ENCODE measurements at regions not wholly inside any gene's neighbourhood (a gene's known extent, or its start where the extent isn't known, plus 50 kb on each side); places are given as distances from the start of the nearest gene placed in this dataset.

DNA sequence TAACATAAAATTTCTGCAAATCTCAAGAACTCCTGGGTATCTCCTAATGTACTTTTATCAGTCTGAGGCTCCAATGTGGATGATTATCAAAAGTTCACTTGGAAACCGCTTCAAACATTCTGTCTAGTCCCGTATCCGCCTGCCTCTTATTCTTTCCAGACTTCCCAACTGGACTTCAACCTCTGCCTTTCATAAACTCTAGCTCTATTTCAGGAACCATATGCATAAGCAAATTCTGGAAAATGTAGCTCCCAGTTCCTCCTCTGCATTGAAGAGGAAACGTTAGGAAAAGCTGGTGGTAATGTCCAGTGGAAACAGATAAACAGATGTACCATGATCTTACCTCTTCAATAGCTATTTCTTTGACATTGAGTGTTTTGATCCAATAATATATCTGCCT is 285.0 kb downstream of the KCNJ2 start:
- Histone ChIP-seq H3K4me2 (ENCODE audit: low read depth, low read length, poor library complexity, severe bottlenecking) (no peak overlapping the region), H3K4me1 (ENCODE audit: insufficient read depth, low read length, poor library complexity, severe bottlenecking) (no peaks in the 10 kb centered on the region), H3K79me2 (ENCODE audit: insufficient read depth, low read length) (no peaks in the 10 kb centered on the region), H2AFZ (ENCODE audit: low read length) (no peak overlapping the region), H3K4me3 (ENCODE audit: low read length, poor library complexity, severe bottlenecking) (no peak overlapping the region), H3K9me3 (ENCODE audit: insufficient read depth, low read depth, low read length) (no peaks in the 10 kb centered on the region), H3F3A (ENCODE audit: low read depth) (no peaks in the 10 kb centered on the region), H3K27me3 (ENCODE audit: insufficient read depth, low read length, poor library complexity, severe bottlenecking) (no peaks in the 10 kb centered on the region), H3K9ac (ENCODE audit: low read depth, low read length, poor library complexity, severe bottlenecking) (no peak overlapping the region), H3K36me3 (ENCODE audit: insufficient read depth, low read length) (no peaks in the 10 kb centered on the region), H3K9me2 (replicated peaks; ENCODE audit: low read depth, low read length) (no peaks in the 10 kb centered on the region), H4K20me1 (ENCODE audit: insufficient read depth, low read length, poor library complexity, severe bottlenecking) (no peaks in the 10 kb centered on the region)
- no peak for TF ChIP-seq EZH2phosphoT487 (IDR thresholded peaks at IDR 0.05; ENCODE audit: borderline replicate concordance)
- TF ChIP-seq, protein P1, sequence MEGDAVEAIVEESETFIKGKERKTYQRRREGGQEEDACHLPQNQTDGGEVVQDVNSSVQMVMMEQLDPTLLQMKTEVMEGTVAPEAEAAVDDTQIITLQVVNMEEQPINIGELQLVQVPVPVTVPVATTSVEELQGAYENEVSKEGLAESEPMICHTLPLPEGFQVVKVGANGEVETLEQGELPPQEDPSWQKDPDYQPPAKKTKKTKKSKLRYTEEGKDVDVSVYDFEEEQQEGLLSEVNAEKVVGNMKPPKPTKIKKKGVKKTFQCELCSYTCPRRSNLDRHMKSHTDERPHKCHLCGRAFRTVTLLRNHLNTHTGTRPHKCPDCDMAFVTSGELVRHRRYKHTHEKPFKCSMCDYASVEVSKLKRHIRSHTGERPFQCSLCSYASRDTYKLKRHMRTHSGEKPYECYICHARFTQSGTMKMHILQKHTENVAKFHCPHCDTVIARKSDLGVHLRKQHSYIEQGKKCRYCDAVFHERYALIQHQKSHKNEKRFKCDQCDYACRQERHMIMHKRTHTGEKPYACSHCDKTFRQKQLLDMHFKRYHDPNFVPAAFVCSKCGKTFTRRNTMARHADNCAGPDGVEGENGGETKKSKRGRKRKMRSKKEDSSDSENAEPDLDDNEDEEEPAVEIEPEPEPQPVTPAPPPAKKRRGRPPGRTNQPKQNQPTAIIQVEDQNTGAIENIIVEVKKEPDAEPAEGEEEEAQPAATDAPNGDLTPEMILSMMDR (conservative IDR thresholded peaks at IDR 0.05; ENCODE audit: low read length), result no peak

DNA sequence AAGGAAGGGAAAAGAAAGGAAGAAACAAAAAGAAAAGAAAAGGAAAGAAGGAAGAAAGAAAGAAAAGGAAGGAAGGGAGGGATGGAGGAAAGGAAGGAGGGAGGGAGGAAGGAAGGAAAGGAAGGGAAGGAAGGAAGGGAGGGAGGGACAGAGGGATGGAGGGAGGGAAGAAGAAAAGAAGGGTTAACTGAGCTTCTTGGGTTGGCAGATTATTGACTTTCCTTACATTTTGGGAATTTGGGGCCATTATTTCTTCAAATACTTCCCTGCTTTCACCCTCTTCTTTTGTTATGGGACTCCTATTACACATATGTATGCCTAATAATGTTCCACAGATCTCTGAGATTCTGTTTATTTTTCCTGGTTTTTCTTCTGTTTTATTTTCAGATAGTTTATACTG is 285.6 kb downstream of the KCNJ2 start:
- Histone ChIP-seq H4K20me1 (ENCODE audit: insufficient read depth, low read length, poor library complexity, severe bottlenecking) (no peaks in the 10 kb centered on the region), H3K79me2 (ENCODE audit: insufficient read depth, low read length) (no peaks in the 10 kb centered on the region), H3K9me3 (ENCODE audit: insufficient read depth, low read depth, low read length) (no peaks in the 10 kb centered on the region), H2AFZ (ENCODE audit: low read length) (no peak overlapping the region), H3K27me3 (ENCODE audit: insufficient read depth, low read length, poor library complexity, severe bottlenecking) (no peaks in the 10 kb centered on the region), H3K4me2 (ENCODE audit: low read depth, low read length, poor library complexity, severe bottlenecking) (no peak overlapping the region), H3K4me3 (ENCODE audit: low read length, poor library complexity, severe bottlenecking) (no peak overlapping the region), H3K9me2 (replicated peaks; ENCODE audit: low read depth, low read length) (no peaks in the 10 kb centered on the region), H3F3A (ENCODE audit: low read depth) (no peaks in the 10 kb centered on the region), H3K9ac (ENCODE audit: low read depth, low read length, poor library complexity, severe bottlenecking) (no peak overlapping the region), H3K36me3 (ENCODE audit: insufficient read depth, low read length) (no peaks in the 10 kb centered on the region), H3K4me1 (ENCODE audit: insufficient read depth, low read length, poor library complexity, severe bottlenecking) (no peaks in the 10 kb centered on the region)
- TF ChIP-seq, protein P1 (conservative IDR thresholded peaks at IDR 0.05; ENCODE audit: low read length), result no peak
- TF ChIP-seq EZH2phosphoT487 (IDR thresholded peaks at IDR 0.05; ENCODE audit: borderline replicate concordance), result no peak

DNA sequence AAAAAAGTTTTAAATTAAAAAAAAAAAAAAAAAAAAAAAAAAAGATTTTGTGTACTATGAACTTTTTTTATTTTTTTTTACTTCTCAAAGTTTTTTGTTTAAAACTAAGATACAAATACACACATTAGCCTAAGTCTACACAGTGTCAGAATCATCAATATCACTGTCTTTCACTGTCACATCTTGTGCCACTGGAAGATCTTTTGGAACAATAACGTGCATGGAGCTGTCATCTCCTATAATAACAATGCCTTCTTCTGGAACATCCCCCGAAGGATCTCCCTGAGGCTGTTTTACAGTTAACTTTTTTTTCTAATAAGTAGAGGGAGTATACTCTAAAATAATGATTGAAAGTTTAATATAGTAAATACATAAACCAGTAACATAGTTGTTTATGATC is 295.7 kb downstream of the KCNJ2 start:
- H4K20me1 ChIP-seq (ENCODE audit: insufficient read depth, low read length, poor library complexity, severe bottlenecking), result no peaks in the 10 kb centered on the region
- no peaks in the 10 kb centered on the region for H3K9me2 ChIP-seq (replicated peaks; ENCODE audit: low read depth, low read length)
- no peak overlapping the region for H3K4me3 ChIP-seq (ENCODE audit: low read length, poor library complexity, severe bottlenecking)
- H3F3A ChIP-seq (ENCODE audit: low read depth), result no peaks in the 10 kb centered on the region
- H3K9ac ChIP-seq (ENCODE audit: low read depth, low read length, poor library complexity, severe bottlenecking), result no peak overlapping the region
- H3K4me1 ChIP-seq (ENCODE audit: insufficient read depth, low read length, poor library complexity, severe bottlenecking), result no peaks in the 10 kb centered on the region
- H3K36me3 ChIP-seq (ENCODE audit: insufficient read depth, low read length), result no peaks in the 10 kb centered on the region
- no peaks in the 10 kb centered on the region for H3K79me2 ChIP-seq (ENCODE audit: insufficient read depth, low read length)
- no peak for TF ChIP-seq EZH2phosphoT487 (IDR thresholded peaks at IDR 0.05; ENCODE audit: borderline replicate concordance)
- TF ChIP-seq, protein P1 (conservative IDR thresholded peaks at IDR 0.05; ENCODE audit: low read length), result no peak
- no peaks in the 10 kb centered on the region for H3K27me3 ChIP-seq (ENCODE audit: insufficient read depth, low read length, poor library complexity, severe bottlenecking)
- no peak overlapping the region for H3K4me2 ChIP-seq (ENCODE audit: low read depth, low read length, poor library complexity, severe bottlenecking)
- no peaks in the 10 kb centered on the region for H3K9me3 ChIP-seq (ENCODE audit: insufficient read depth, low read depth, low read length)
- H2AFZ ChIP-seq (ENCODE audit: low read length), result no peak overlapping the region

Data from Loucy (cell line).